SU-DHL-6 (cell line): ENCODE measurements at regions not wholly inside any gene's neighbourhood (a gene's known extent, or its start where the extent isn't known, plus 50 kb on each side); places are given as distances from the start of the nearest gene placed in this dataset.

Experiments
- CTCF ChIP-seq: fragments of 200-600 bp; sonication (generic); IDR thresholded peaks from one replicate; pipeline ENCODE4 v1.5.1; 2017; ENCODE audit warnings: antibody characterized with exemption, mild to moderate bottlenecking, low read length, moderate library complexity; ENCODE audit not compliant: insufficient read depth, poor library complexity, severe bottlenecking
- EZH2phosphoT487 ChIP-seq: fragments of 200-600 bp; sonication (generic), shearing (Covaris generic); conservative IDR thresholded peaks from 2 replicates; pipeline ENCODE4 v1.6.1; 2018; ENCODE audit warnings: mild to moderate bottlenecking, antibody characterized with exemption, low read length, moderate library complexity, mixed read lengths

DNA sequence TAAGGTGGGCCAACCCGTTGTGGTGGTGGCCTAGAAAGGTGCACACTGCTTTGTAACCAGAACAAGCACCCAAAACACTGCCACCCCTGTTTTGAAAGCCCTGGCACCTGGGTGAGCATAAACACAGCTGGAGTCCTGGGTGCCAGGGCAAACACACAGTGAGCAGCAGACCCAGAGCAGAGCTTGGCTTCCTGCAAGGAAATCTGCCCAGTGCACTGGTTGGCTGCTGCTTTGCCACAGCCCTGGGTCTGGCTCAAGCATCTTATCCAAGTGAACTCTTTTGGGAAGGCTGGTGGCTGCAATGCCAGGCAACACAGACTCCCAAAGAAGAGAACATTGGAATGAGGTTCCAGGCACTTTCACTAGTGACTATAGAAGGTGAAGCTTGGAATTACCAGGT, 145.5 kb upstream of the PDE1C start:
- no peak for TF ChIP-seq CTCF
- no peak for TF ChIP-seq EZH2phosphoT487
